K562 (cell line): ENCODE measurements at regions not wholly inside any gene's neighbourhood (a gene's known extent, or its start where the extent isn't known, plus 50 kb on each side); places are given as distances from the start of the nearest gene placed in this dataset.

ENCODE experiments used
- BCOR ChIP-seq: fragments of 450-650 bp; IDR thresholded peaks from 2 replicates; pipeline ENCODE4 v1.6.1; 2016
- ETS2 ChIP-seq: IDR thresholded peaks from 2 replicates; pipeline ENCODE4 v1.6.1; 2016; ENCODE audit warnings: borderline replicate concordance, missing genetic modification characterization, mild to moderate bottlenecking, moderate library complexity, missing compliant biosample characterization; ENCODE audit not compliant: poor library complexity, severe bottlenecking
- FUS ChIP-seq: fragments of 200-400 bp; formaldehyde crosslinking; optimal IDR thresholded peaks from 2 replicates; pipeline ENCODE3; 2017; ENCODE audit warnings: low read depth, low read length
- MED1 ChIP-seq: sonication (generic); formaldehyde crosslinking; IDR thresholded peaks from 2 replicates; pipeline ENCODE4 v1.8.1; 2023; ENCODE audit warnings: missing genetic modification reagents, borderline replicate concordance
- PHF8 ChIP-seq: fragments of 200-600 bp; sonication (generic); IDR thresholded peaks from 2 replicates; pipeline ENCODE4 v1.6.1; 2012; ENCODE audit warnings: mixed run types, mild to moderate bottlenecking, inconsistent platforms, low read length, moderate library complexity, borderline replicate concordance
- ZFP36 ChIP-seq: fragments of 150-350 bp; IDR thresholded peaks from 2 replicates; pipeline ENCODE4 v1.6.1; 2018; ENCODE audit warnings: low read length, low read depth; ENCODE audit not compliant: partially characterized antibody
- ZKSCAN3 ChIP-seq: fragments of 250-450 bp; sonication (Bioruptor Pico); IDR thresholded peaks from 2 replicates; pipeline ENCODE4 v1.4.0; 2020
- ZNF436 ChIP-seq: fragments of 250-450, 450-650 bp; sonication (Bioruptor Pico); formaldehyde crosslinking; IDR thresholded peaks from 2 replicates; pipeline ENCODE4 v1.7.0; 2020; ENCODE audit warnings: mild to moderate bottlenecking
- ZNF589 ChIP-seq: fragments of 200-800 bp; sonication (Bioruptor generic); IDR thresholded peaks from 2 replicates; pipeline ENCODE4 v1.6.1; 2016; ENCODE audit warnings: low read depth, missing genetic modification characterization, missing compliant biosample characterization
- TF ChIP-seq, protein P1 (sequence below), 2 experiments: fragments of 450-650 bp; IDR thresholded peaks; 2 replicates each; pipeline ENCODE4 v1.6.1; 2016; ENCODE audit warnings: mild to moderate bottlenecking in 2 of 2, borderline replicate concordance in 1 of 2, low read depth in 1 of 2, moderate library complexity in 1 of 2
- TF ChIP-seq, protein P2 (sequence below): fragments of 450-650 bp; formaldehyde crosslinking; IDR thresholded peaks from 2 replicates; pipeline ENCODE4 v1.4.0; 2020; ENCODE audit warnings: mild to moderate bottlenecking, mixed read lengths

DNA sequence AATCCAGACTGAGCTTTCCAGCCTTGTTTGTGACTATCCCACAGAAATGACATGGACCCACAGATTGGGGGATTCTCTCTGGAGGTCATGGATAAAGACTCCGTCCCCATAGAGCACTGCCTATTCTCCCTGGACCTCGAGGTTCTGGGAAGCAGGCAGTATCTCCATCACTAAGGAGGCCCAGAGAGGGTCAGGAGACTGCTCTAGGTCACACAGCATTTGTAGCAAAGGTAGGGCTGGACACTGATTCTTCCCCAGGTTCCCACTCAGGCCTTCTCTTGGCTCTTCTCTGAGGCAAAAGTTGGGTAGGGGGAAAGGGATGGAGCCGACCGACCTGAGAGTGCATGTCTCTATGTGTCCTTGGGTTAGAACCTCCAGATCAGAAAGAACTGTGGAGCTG lies 80.9 kb downstream of the PTPRS start (continued):
- TF ChIP-seq, protein P1, sequence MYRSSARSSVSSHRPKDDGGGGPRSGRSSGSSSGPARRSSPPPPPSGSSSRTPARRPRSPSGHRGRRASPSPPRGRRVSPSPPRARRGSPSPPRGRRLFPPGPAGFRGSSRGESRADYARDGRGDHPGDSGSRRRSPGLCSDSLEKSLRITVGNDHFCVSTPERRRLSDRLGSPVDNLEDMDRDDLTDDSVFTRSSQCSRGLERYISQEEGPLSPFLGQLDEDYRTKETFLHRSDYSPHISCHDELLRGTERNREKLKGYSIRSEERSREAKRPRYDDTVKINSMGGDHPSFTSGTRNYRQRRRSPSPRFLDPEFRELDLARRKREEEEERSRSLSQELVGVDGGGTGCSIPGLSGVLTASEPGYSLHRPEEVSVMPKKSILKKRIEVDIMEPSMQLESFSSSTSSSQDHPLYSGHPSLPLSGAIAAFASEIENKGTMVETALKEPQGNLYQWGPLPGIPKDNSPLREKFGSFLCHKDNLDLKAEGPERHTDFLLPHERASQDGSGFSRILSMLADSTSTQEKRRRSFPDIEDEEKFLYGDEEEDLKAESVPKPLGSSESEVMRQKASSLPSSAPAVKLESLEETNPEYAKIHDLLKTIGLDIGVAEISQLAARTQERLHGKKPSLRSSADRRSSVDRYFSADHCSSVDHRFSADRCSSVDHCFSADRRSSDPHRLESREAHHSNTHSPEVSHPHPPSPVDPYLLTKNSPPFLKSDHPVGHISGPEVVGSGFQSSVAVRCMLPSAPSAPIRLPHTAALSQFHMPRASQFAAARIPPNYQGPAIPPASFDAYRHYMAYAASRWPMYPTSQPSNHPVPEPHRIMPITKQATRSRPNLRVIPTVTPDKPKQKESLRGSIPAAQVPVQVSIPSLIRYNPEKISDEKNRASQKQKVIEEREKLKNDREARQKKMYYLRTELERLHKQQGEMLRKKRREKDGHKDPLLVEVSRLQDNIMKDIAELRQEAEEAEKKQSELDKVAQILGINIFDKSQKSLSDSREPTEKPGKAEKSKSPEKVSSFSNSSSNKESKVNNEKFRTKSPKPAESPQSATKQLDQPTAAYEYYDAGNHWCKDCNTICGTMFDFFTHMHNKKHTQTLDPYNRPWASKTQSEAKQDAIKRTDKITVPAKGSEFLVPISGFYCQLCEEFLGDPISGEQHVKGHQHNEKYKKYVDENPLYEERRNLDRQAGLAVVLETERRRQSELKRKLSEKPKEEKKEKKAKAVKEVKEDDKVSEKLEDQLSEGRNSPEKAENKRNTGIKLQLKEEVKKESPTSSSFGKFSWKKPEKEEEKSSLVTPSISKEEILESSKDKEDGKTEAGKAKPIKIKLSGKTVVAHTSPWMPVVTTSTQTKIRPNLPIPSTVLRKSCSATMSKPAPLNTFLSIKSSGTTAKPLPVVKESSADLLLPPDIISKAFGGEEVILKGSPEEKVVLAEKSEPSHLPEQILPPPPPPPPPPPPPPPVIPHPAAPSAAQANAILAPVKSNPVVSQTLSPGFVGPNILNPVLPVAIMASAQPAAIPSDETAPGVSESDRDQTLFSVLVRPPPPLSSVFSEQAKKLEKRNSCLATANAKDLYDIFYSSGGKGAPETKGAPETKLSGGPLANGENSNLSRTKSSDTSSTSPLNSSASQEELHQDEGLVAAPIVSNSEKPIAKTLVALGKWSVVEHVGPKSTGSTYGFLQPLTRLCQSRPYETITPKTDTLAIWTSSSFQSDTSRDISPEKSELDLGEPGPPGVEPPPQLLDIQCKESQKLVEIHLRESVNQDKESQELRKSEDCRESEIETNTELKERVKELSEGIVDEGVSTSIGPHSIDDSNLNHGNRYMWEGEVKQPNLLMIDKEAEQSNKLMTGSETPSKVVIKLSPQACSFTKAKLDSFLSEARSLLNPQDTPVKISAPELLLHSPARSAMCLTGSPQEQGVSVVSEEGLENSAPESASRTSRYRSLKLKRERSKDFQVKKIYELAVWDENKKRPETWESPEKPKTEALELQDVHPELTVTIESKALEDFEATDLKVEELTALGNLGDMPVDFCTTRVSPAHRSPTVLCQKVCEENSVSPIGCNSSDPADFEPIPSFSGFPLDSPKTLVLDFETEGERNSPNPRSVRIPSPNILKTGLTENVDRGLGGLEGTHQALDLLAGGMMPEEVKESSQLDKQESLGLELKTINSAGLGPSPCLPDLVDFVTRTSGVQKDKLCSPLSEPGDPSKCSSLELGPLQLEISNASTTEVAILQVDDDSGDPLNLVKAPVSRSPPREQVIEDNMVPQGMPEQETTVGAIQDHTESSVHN (IDR thresholded peaks at IDR 0.05; ENCODE audit: borderline replicate concordance in 1 of 2, low read depth in 1 of 2), result no peak
- TF ChIP-seq ZNF436 (CRISPR knock-in tag) (no peak), FUS (no peak), BCOR (peak; percentile 80), ZNF589 (CRISPR knock-in tag) (no peak), ZFP36 (peak; percentile 85), PHF8 (no peak), ETS2 (tag) (no peak), ZKSCAN3 (CRISPR knock-in tag) (no peak), MED1 (CRISPR knock-in tag) (no peak)
- TF ChIP-seq, protein P2, sequence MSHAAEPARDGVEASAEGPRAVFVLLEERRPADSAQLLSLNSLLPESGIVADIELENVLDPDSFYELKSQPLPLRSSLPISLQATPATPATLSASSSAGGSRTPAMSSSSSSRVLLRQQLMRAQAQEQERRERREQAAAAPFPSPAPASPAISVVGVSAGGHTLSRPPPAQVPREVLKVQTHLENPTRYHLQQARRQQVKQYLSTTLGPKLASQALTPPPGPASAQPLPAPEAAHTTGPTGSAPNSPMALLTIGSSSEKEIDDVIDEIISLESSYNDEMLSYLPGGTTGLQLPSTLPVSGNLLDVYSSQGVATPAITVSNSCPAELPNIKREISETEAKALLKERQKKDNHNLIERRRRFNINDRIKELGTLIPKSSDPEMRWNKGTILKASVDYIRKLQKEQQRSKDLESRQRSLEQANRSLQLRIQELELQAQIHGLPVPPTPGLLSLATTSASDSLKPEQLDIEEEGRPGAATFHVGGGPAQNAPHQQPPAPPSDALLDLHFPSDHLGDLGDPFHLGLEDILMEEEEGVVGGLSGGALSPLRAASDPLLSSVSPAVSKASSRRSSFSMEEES (CRISPR knock-in tag), result no peak
